ENCODE measurements at regions not wholly inside any gene's neighbourhood (a gene's known extent, or its start where the extent isn't known, plus 50 kb on each side); places are given as distances from the start of the nearest gene placed in this dataset.

DNA sequence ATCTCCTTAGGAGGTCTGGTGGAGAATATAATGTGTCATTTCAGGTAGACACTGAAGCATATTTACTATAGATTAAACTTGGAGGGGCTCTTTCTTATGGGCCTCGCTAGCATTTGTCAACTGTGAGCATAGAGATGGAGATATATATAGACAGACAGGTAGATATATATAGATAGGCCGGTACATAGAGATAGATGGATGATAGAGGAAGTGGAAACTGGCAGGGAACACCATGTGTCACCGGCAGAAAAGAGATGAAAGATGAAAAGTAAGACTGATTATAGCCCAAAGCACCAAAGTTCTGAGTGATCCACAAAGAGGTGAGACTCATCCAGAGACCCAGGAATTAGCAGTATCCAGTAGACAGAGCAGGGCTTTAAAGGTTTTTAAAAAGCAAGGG, 268.1 kb downstream of the FBXW7 start:
- TF ChIP-seq CTCF (IDR thresholded peaks at IDR 0.05; ENCODE audit: low read depth, low read length, poor library complexity, severe bottlenecking) = no peak
- no peak for TF ChIP-seq EZH2phosphoT487 (IDR thresholded peaks at IDR 0.05; ENCODE audit: borderline replicate concordance, low read length)

Measured in DOHH2 (cell line).